HEK293 (cell line): ENCODE measurements at regions not wholly inside any gene's neighbourhood (a gene's known extent, or its start where the extent isn't known, plus 50 kb on each side); places are given as distances from the start of the nearest gene placed in this dataset.

ENCODE experiments used
- CTCF ChIA-PET: fragments of 350-600 bp; formaldehyde crosslinking; extraction: SDS; loops from one replicate; lab custom pipeline; 2021; ENCODE audit warnings: antibody characterized with exemption; lab: Yijun Ruan, JAX
- POLR2A ChIA-PET: fragments of 300-600 bp; formaldehyde crosslinking; extraction: SDS; loops from one replicate; lab custom pipeline; 2020; ENCODE audit warnings: antibody characterized with exemption, inconsistent platforms; lab: Yijun Ruan, JAX
- H3K27ac ChIP-seq: fragments of 200-500 bp; sonication (Bioruptor generic); 2 replicates; pipeline ENCODE4 v1.5.1; 2014; ENCODE audit warnings: low read depth, low read length, control low read depth, inconsistent platforms; ENCODE audit errors: extremely low read depth
- H3K36me3 ChIP-seq, 2 experiments: fragments of 200-500 bp in 1 of 2; sonication (Bioruptor generic) in 1 of 2; 1 replicate in 1 of 2; 2 replicates in 1 of 2; pipeline ENCODE4 v1.5.1; 2014 to 2017; ENCODE audit warnings: inconsistent platforms in 2 of 2, low read length in 2 of 2; ENCODE audit not compliant: control insufficient read depth in 2 of 2, insufficient read depth in 1 of 2
- H3K4me1 ChIP-seq: fragments of 200-500 bp; sonication (Bioruptor generic); 2 replicates; pipeline ENCODE4 v1.5.1; 2014; ENCODE audit warnings: mild to moderate bottlenecking, low read length, inconsistent platforms; ENCODE audit not compliant: control insufficient read depth, insufficient read depth
- H3K4me3 ChIP-seq: 2 replicates; pipeline ENCODE4 v1.5.1; 2011; ENCODE audit warnings: low read depth, mild to moderate bottlenecking, control low read depth, low read length, moderate library complexity
- H3K9me3 ChIP-seq: fragments of 200-500 bp; sonication (Bioruptor generic); 2 replicates; pipeline ENCODE4 v1.5.1; 2014; ENCODE audit warnings: low read depth, low read length, inconsistent platforms; ENCODE audit not compliant: control insufficient read depth, insufficient read depth
- EGR2 ChIP-seq: fragments of 450-650 bp; formaldehyde crosslinking; IDR thresholded peaks from 2 replicates; pipeline ENCODE4 v1.5.1; 2016; ENCODE audit warnings: low read depth, missing biosample characterization, missing genetic modification characterization
- PRDM4 ChIP-seq: fragments of 450-650 bp; formaldehyde crosslinking; IDR thresholded peaks from 2 replicates; pipeline ENCODE4 v1.5.1; 2017; ENCODE audit warnings: missing biosample characterization, missing genetic modification characterization
- SALL2 ChIP-seq: fragments of 450-650 bp; formaldehyde crosslinking; IDR thresholded peaks from 2 replicates; pipeline ENCODE4 v1.5.0; 2017; ENCODE audit warnings: missing biosample characterization, mild to moderate bottlenecking, missing genetic modification characterization, borderline replicate concordance
- ZBTB20 ChIP-seq: fragments of 450-650 bp; formaldehyde crosslinking; IDR thresholded peaks from 2 replicates; pipeline ENCODE4 v1.5.1; 2016; ENCODE audit warnings: missing biosample characterization, missing genetic modification characterization
- ZFHX2 ChIP-seq: fragments of 450-650 bp; formaldehyde crosslinking; conservative IDR thresholded peaks from 2 replicates; pipeline ENCODE4 v1.5.1; 2016; ENCODE audit warnings: missing biosample characterization, missing genetic modification characterization
- ZNF148 ChIP-seq: fragments of 450-650 bp; formaldehyde crosslinking; IDR thresholded peaks from 2 replicates; pipeline ENCODE4 v1.5.0; 2017; ENCODE audit warnings: missing biosample characterization, missing genetic modification characterization, borderline replicate concordance
- ZNF16 ChIP-seq: fragments of 450-650 bp; formaldehyde crosslinking; IDR thresholded peaks from 2 replicates; pipeline ENCODE4 v1.5.1; 2016; ENCODE audit warnings: low read depth, missing biosample characterization, missing genetic modification characterization
- ZNF18 ChIP-seq: fragments of 450-650 bp; formaldehyde crosslinking; IDR thresholded peaks from 2 replicates; pipeline ENCODE4 v1.5.1; 2016; ENCODE audit warnings: missing biosample characterization, missing genetic modification characterization
- ZNF473 ChIP-seq: fragments of 450-650 bp; formaldehyde crosslinking; IDR thresholded peaks from 2 replicates; pipeline ENCODE4 v1.5.1; 2017; ENCODE audit warnings: missing biosample characterization, missing genetic modification characterization
- ZNF514 ChIP-seq: fragments of 450-650 bp; formaldehyde crosslinking; IDR thresholded peaks from 2 replicates; pipeline ENCODE4 v1.5.1; 2016; ENCODE audit warnings: missing biosample characterization, missing genetic modification characterization
- ZNF548 ChIP-seq: fragments of 450-650 bp; formaldehyde crosslinking; IDR thresholded peaks from 2 replicates; pipeline ENCODE4 v1.5.1; 2016; ENCODE audit warnings: missing biosample characterization, missing genetic modification characterization
- ZNF555 ChIP-seq: fragments of 450-650 bp; formaldehyde crosslinking; conservative IDR thresholded peaks from 2 replicates; pipeline ENCODE4 v1.5.1; 2017; ENCODE audit warnings: missing biosample characterization, mild to moderate bottlenecking, missing genetic modification characterization, inconsistent platforms
- ZNF558 ChIP-seq: fragments of 450-650 bp; formaldehyde crosslinking; IDR thresholded peaks from 2 replicates; pipeline ENCODE4 v1.5.1; 2016; ENCODE audit warnings: missing biosample characterization, missing genetic modification characterization
- ZNF623 ChIP-seq: fragments of 450-650 bp; formaldehyde crosslinking; IDR thresholded peaks from 2 replicates; pipeline ENCODE4 v1.5.1; 2016; ENCODE audit warnings: missing biosample characterization, missing genetic modification characterization
- ZNF777 ChIP-seq: fragments of 450-650 bp; formaldehyde crosslinking; IDR thresholded peaks from 2 replicates; pipeline ENCODE4 v1.5.1; 2017; ENCODE audit warnings: missing biosample characterization, missing genetic modification characterization, borderline replicate concordance
- ZNF785 ChIP-seq: fragments of 450-650 bp; formaldehyde crosslinking; IDR thresholded peaks from 2 replicates; pipeline ENCODE4 v1.5.1; 2016; ENCODE audit warnings: missing biosample characterization, missing genetic modification characterization
- ZNF837 ChIP-seq: fragments of 450-650 bp; formaldehyde crosslinking; IDR thresholded peaks from 2 replicates; pipeline ENCODE4 v1.5.1; 2016; ENCODE audit warnings: missing biosample characterization, missing genetic modification characterization
- ZNF843 ChIP-seq: fragments of 450-650 bp; formaldehyde crosslinking; IDR thresholded peaks from 2 replicates; pipeline ENCODE4 v1.5.1; 2016; ENCODE audit warnings: missing biosample characterization, missing genetic modification characterization
- ZSCAN4 ChIP-seq: fragments of 450-650 bp; formaldehyde crosslinking; IDR thresholded peaks from 2 replicates; pipeline ENCODE4 v1.5.1; 2017; ENCODE audit warnings: missing biosample characterization, missing genetic modification characterization
- ZSCAN5A ChIP-seq: fragments of 450-650 bp; formaldehyde crosslinking; IDR thresholded peaks from 2 replicates; pipeline ENCODE4 v1.5.1; 2016; ENCODE audit warnings: missing biosample characterization, missing genetic modification characterization

GRCh38 chr11:8828046-8828445 is 82.9 kb upstream of the AKIP1 start:
- no peak overlapping the region for H3K4me3 ChIP-seq
- no peak overlapping the region for H3K27ac ChIP-seq
- POLR2A ChIA-PET, result no interaction called here
- no peaks in the 10 kb centered on the region for H3K4me1 ChIP-seq
- CTCF ChIA-PET, result no interaction called here
- H3K36me3 ChIP-seq, result peaks cover 0 to 4% of the 10 kb centered on the region in 2 experiments; a peak in 1 of 3 replicates
- no peaks in the 10 kb centered on the region for H3K9me3 ChIP-seq
- TF ChIP-seq ZNF785 (tag by site-specific recombination), result no peak
- no peak for TF ChIP-seq EGR2 (tag by site-specific recombination)
- TF ChIP-seq ZNF18 (tag by site-specific recombination), result no peak
- TF ChIP-seq ZNF777, result no peak
- TF ChIP-seq ZNF548 (tag by site-specific recombination), result no peak
- TF ChIP-seq ZNF837 (tag by site-specific recombination), result no peak
- TF ChIP-seq ZNF473 (tag by site-specific recombination), result no peak
- no peak for TF ChIP-seq ZSCAN5A (tag by site-specific recombination)
- TF ChIP-seq ZBTB20 (tag by site-specific recombination), result no peak
- no peak for TF ChIP-seq ZNF555 (tag by site-specific recombination)

- POLR2A ChIA-PET, result no interaction called here
- peak; percentile 73; the same call in 1 of the 2 replicates for TF ChIP-seq ZSCAN4 (tag by site-specific recombination)
- peak; percentile 43; the same call in 1 of the 2 replicates for TF ChIP-seq EGR2 (tag by site-specific recombination)
- no peak for TF ChIP-seq ZNF843 (tag by site-specific recombination)
- TF ChIP-seq ZNF623 (tag by site-specific recombination), result no peak
- TF ChIP-seq ZNF514 (tag by site-specific recombination), result no peak
- TF ChIP-seq SALL2 (tag by site-specific recombination), result 0 out of 2 replicates have a peak, but pooled peaks have one; percentile 38
- 0 out of 2 replicates have a peak, but pooled peaks have one; percentile 44 for TF ChIP-seq ZNF148
- 0 out of 2 replicates have a peak, but pooled peaks have one; percentile 23 for TF ChIP-seq ZFHX2 (tag by site-specific recombination)
- TF ChIP-seq ZNF16 (tag by site-specific recombination), result no peak
- TF ChIP-seq ZNF18 (tag by site-specific recombination), result 0 out of 2 replicates have a peak, but pooled peaks have one; percentile 53
- no peak for TF ChIP-seq ZNF558
- no peak for TF ChIP-seq PRDM4 (tag by site-specific recombination)
- Histone ChIP-seq H3K9me3 (no peaks in the 10 kb centered on the region), H3K4me3 (no peak overlapping the region), H3K27ac (no peak overlapping the region), H3K4me1 (no peaks in the 10 kb centered on the region), H3K36me3 (peaks cover 0 to 4% of the 10 kb centered on the region in 2 experiments; a peak in 1 of 3 replicates)
- CTCF ChIA-PET, result interaction anchor here (0.5 kb wide), 1 partner anchor 1359 kb away, joined by 3 read pairs; no protein-coding TSS in a partner anchor
Observed at GRCh38 chr11:8828580-8829361, 82.2 kb upstream of the AKIP1 start.
